Skin epidermis (tissue), 12 donors: ENCODE measurements at regions not wholly inside any gene's neighbourhood (a gene's known extent, or its start where the extent isn't known, plus 50 kb on each side); places are given as distances from the start of the nearest gene placed in this dataset.
"Not testable (repeated sequence)": the region's sequence is repeated elsewhere in the genome, so short reads cannot be mapped to it uniquely, and the experiment has no call there.

ENCODE experiments used
- H3K27ac ChIP-seq, 21 experiments: fragments of 200-600 bp; sonication (generic) in 11 of 21; one replicate each; pipeline ENCODE4 v1.5.0; 2020; ENCODE audit warnings: mild to moderate bottlenecking in 3 of 21, inconsistent platforms in 2 of 21, moderate library complexity in 2 of 21
- H3K4me3 ChIP-seq, 7 experiments: fragments of 200-600 bp; sonication (generic) in 2 of 7; one replicate each; pipeline ENCODE4 v1.5.0; 2020; ENCODE audit warnings: inconsistent platforms in 2 of 7, mild to moderate bottlenecking in 2 of 7, moderate library complexity in 1 of 7

GRCh38 chr2:66191311-66191710 lies 243.6 kb upstream of the MEIS1 start:
- Histone ChIP-seq H3K27ac (no peak overlapping the region), H3K4me3 (no peak overlapping the region)

GRCh38 chr2:66189553-66189952 lies 245.4 kb upstream of the MEIS1 start:
- Histone ChIP-seq H3K4me3 (no peak overlapping the region), H3K27ac (peak overlapping the region in 2 of 21 experiments; percentile 27)

- Histone ChIP-seq H3K27ac (peak overlapping the region in 9 of 21 experiments; percentile 5 to 59 (median 45)), H3K4me3 (no peak overlapping the region)
Measured at GRCh38 chr2:66186537-66186936, 248.4 kb upstream of the MEIS1 start.

GRCh38 chr2:66185497-66186054 lies 249.3 kb upstream of the MEIS1 start:
- no peak overlapping the region for H3K4me3 ChIP-seq
- H3K27ac ChIP-seq, result peak overlapping the region in 13 of 21 experiments; percentile 29 to 66 (median 52)

GRCh38 chr2:66177128-66177796 lies 257.7 kb upstream of the MEIS1 start:
- not testable (repeated sequence) for H3K27ac ChIP-seq, H3K4me3 ChIP-seq

GRCh38 chr2:66174491-66174890 lies 260.4 kb upstream of the MEIS1 start:
- Histone ChIP-seq H3K4me3 (no peak overlapping the region), H3K27ac (no peak overlapping the region)

GRCh38 chr2:66173645-66174044 lies 261.3 kb upstream of the MEIS1 start:
- H3K27ac ChIP-seq, result no peak overlapping the region
- no peak overlapping the region for H3K4me3 ChIP-seq

- Histone ChIP-seq H3K4me3 (no peak overlapping the region), H3K27ac (no peak overlapping the region)
Measured at GRCh38 chr2:66171530-66171929, 263.4 kb upstream of the MEIS1 start.

- Histone ChIP-seq H3K27ac (no peak overlapping the region), H3K4me3 (no peak overlapping the region)
Measured at GRCh38 chr2:66170744-66171330, 264.1 kb upstream of the MEIS1 start.

GRCh38 chr2:66169076-66169475 lies 265.8 kb upstream of the MEIS1 start:
- no peak overlapping the region for H3K27ac ChIP-seq
- no peak overlapping the region for H3K4me3 ChIP-seq

GRCh38 chr2:66164470-66164869 lies 270.5 kb upstream of the MEIS1 start:
- no peak overlapping the region for H3K4me3 ChIP-seq
- no peak overlapping the region for H3K27ac ChIP-seq

GRCh38 chr2:66156171-66156570 lies 278.8 kb upstream of the MEIS1 start:
- Histone ChIP-seq H3K4me3 (no peak overlapping the region), H3K27ac (no peak overlapping the region)

- no peak overlapping the region for H3K27ac ChIP-seq
- H3K4me3 ChIP-seq, result no peak overlapping the region
Measured at GRCh38 chr2:66153941-66154340, 281.0 kb upstream of the MEIS1 start.

- Histone ChIP-seq H3K4me3 (no peak overlapping the region), H3K27ac (no peak overlapping the region)
Measured at GRCh38 chr2:66145490-66145889, 289.4 kb upstream of the MEIS1 start.

- H3K4me3 ChIP-seq, H3K27ac ChIP-seq: not testable (repeated sequence)
Measured at GRCh38 chr2:66144324-66144723, 290.6 kb upstream of the MEIS1 start.

GRCh38 chr2:66137606-66138130 lies 297.3 kb upstream of the MEIS1 start:
- Histone ChIP-seq H3K27ac (no peak overlapping the region), H3K4me3 (no peak overlapping the region)

- H3K27ac ChIP-seq, result no peak overlapping the region
- H3K4me3 ChIP-seq, result no peak overlapping the region
Measured at GRCh38 chr2:66134138-66134701, 300.7 kb upstream of the MEIS1 start.

- no peak overlapping the region for H3K4me3 ChIP-seq
- no peak overlapping the region for H3K27ac ChIP-seq
Measured at GRCh38 chr2:66127656-66128055, 307.3 kb upstream of the MEIS1 start.

- H3K4me3 ChIP-seq, result no peak overlapping the region
- H3K27ac ChIP-seq, result no peak overlapping the region
Measured at GRCh38 chr2:66127061-66127460, 307.9 kb upstream of the MEIS1 start.

- no peak overlapping the region for H3K4me3 ChIP-seq
- no peak overlapping the region for H3K27ac ChIP-seq
Measured at GRCh38 chr2:66125951-66126350, 309.0 kb upstream of the MEIS1 start.

- Histone ChIP-seq H3K4me3 (no peak overlapping the region), H3K27ac (no peak overlapping the region)
Measured at GRCh38 chr2:66122516-66122915, 312.4 kb upstream of the MEIS1 start.
